K562 (cell line): ENCODE measurements at regions not wholly inside any gene's neighbourhood (a gene's known extent, or its start where the extent isn't known, plus 50 kb on each side); places are given as distances from the start of the nearest gene placed in this dataset.
A peak's percentile ranks its signal among the peaks of the same experiment; 100 is the strongest.

Experiments
- ATAC-seq: fragments of 200-7000 bp; cut with Tn5 transposase; 3 replicates; pipeline ENCODE4 v1.9.1; 2020; ENCODE audit warnings: moderate library complexity
- BruUV-seq: library from RNA; stranded (reverse); fragments of 400-500 nt; replicated peaks from 2 replicates; lab custom pipeline; 2021; lab: Mats Ljungman, UMichigan
- CTCF ChIA-PET: fragments of 300-600 bp; formaldehyde crosslinking; extraction: SDS; loops from one replicate; lab custom pipeline; 2021; ENCODE audit warnings: low intra/inter-chr PET ratio; lab: Yijun Ruan, JAX
- POLR2A ChIA-PET: fragments of 300-600, 350-650 bp; sonication (Branson Sonifier 250); formaldehyde crosslinking; extraction: SDS; loops from one replicate; lab custom pipeline; 2021; ENCODE audit warnings: antibody characterized with exemption, inconsistent platforms; lab: Yijun Ruan, JAX
- DNase-seq, 4 experiments: peaks; one replicate each; pipeline versions ENCODE4 v3.0.0 to v3.0.0-alpha.2; 2011 to 2018; ENCODE audit warnings: low spot score in 3 of 4, mixed read lengths in 3 of 4; ENCODE audit errors: extremely low read depth in 1 of 4
- FAIRE-seq: peaks from 2 replicates; lab custom pipeline; 2011; peaks lifted over from hg19 to GRCh38; lab: Jason Lieb, UNC
- H2AFZ ChIP-seq: 2 replicates; pipeline ENCODE4 v1.6.0; 2011; ENCODE audit warnings: low read depth, low read length, control low read depth, inconsistent platforms
- H3K27ac ChIP-seq: fragments of 200-600 bp; 3 replicates; pipeline ENCODE4 v1.8.0; 2011; ENCODE audit warnings: low read depth, mild to moderate bottlenecking, control low read depth, inconsistent platforms, low read length, moderate library complexity, mixed read lengths; ENCODE audit errors: extremely low read depth
- H3K27me3 ChIP-seq, 2 experiments: fragments of 300-600 bp in 1 of 2; 2 replicates in 1 of 2; 3 replicates in 1 of 2; pipeline versions ENCODE4 v1.6.0 to v1.8.0; 2011; ENCODE audit warnings: inconsistent platforms in 2 of 2, low read length in 2 of 2, mild to moderate bottlenecking in 1 of 2, mixed read lengths in 1 of 2, moderate library complexity in 1 of 2; ENCODE audit not compliant: control insufficient read depth in 2 of 2, insufficient read depth in 2 of 2
- H3K36me3 ChIP-seq: fragments of 300-600 bp; 3 replicates; pipeline ENCODE4 v1.8.0; 2011; ENCODE audit warnings: mild to moderate bottlenecking, low read length, inconsistent platforms; ENCODE audit not compliant: control insufficient read depth, insufficient read depth
- H3K4me1 ChIP-seq, 2 experiments: fragments of 200-600 bp in 1 of 2; replicated peaks in 1 of 2; 2 replicates in 1 of 2; 3 replicates in 1 of 2; pipeline versions ENCODE4 v1.5.1 to v1.8.0; 2011; ENCODE audit warnings: inconsistent platforms in 2 of 2, low read length in 2 of 2, mild to moderate bottlenecking in 1 of 2, mixed read lengths in 1 of 2, moderate library complexity in 1 of 2; ENCODE audit not compliant: control insufficient read depth in 2 of 2, insufficient read depth in 2 of 2
- H3K4me2 ChIP-seq: 2 replicates; pipeline ENCODE4 v1.6.1; 2011; ENCODE audit warnings: low read length, control low read depth, inconsistent platforms, mixed read lengths; ENCODE audit not compliant: insufficient read depth
- H3K4me3 ChIP-seq: fragments of 200-600 bp; sonication (generic), shearing (Covaris generic); 2 replicates; pipeline ENCODE4 v1.5.1; 2016; ENCODE audit warnings: control low read depth, inconsistent platforms
- H3K79me2 ChIP-seq: fragments of 200-600 bp; 3 replicates; pipeline ENCODE4 v1.8.0; 2011; ENCODE audit warnings: low read length, inconsistent platforms; ENCODE audit not compliant: control insufficient read depth, insufficient read depth
- H3K9ac ChIP-seq, 2 experiments: 2 replicates each; pipeline versions ENCODE4 v1.6.0 to v1.6.1; 2011; ENCODE audit warnings: low read depth in 2 of 2, low read length in 2 of 2, control low read depth in 1 of 2, inconsistent platforms in 1 of 2, mild to moderate bottlenecking in 1 of 2, mixed read lengths in 1 of 2; ENCODE audit not compliant: insufficient read depth in 1 of 2
- H3K9me1 ChIP-seq: one replicate; pipeline ENCODE4 v1.6.0; 2011; ENCODE audit warnings: inconsistent platforms, mild to moderate bottlenecking, low read length, moderate library complexity; ENCODE audit not compliant: control insufficient read depth, insufficient read depth
- H3K9me3 ChIP-seq: replicated peaks from 2 replicates; pipeline ENCODE4 v1.5.1; 2011; ENCODE audit warnings: low read depth, low read length, inconsistent platforms; ENCODE audit not compliant: control insufficient read depth, insufficient read depth
- H4K20me1 ChIP-seq: replicated peaks from 2 replicates; pipeline ENCODE4 v1.6.1; 2011; ENCODE audit warnings: low read length, inconsistent platforms, mixed read lengths; ENCODE audit not compliant: control insufficient read depth, insufficient read depth
- CEBPB ChIP-seq: fragments of 450-650 bp; IDR thresholded peaks from 2 replicates; pipeline ENCODE4 v1.6.1; 2016; ENCODE audit warnings: missing genetic modification characterization, missing compliant biosample characterization
- CEBPG ChIP-seq, 3 experiments: fragments of 200-800 bp in 1 of 3; sonication (Bioruptor generic) in 1 of 3; sonication (generic) in 1 of 3; formaldehyde crosslinking in 1 of 3; IDR thresholded peaks in 2 of 3; conservative IDR thresholded peaks in 1 of 3; 2 replicates each; pipeline versions ENCODE4 v1.6.1 to v1.8.0; 2016 to 2022; ENCODE audit warnings: missing compliant biosample characterization in 2 of 3, missing genetic modification characterization in 2 of 3, mild to moderate bottlenecking in 1 of 3, missing genetic modification reagents in 1 of 3
- CHCHD3 ChIP-seq: fragments of 250-450 bp; sonication (Bioruptor Pico); IDR thresholded peaks from 2 replicates; pipeline ENCODE4 v2.1.2; 2022; ENCODE audit warnings: mild to moderate bottlenecking
- CXXC5 ChIP-seq: fragments of 250-450 bp; sonication (Bioruptor Pico); IDR thresholded peaks from 2 replicates; pipeline ENCODE4 v1.8.0; 2022; ENCODE audit warnings: inconsistent platforms, mild to moderate bottlenecking, moderate library complexity
- TRIM24 ChIP-seq, 2 experiments: fragments of 450-650 bp; IDR thresholded peaks; 2 replicates each; pipeline ENCODE4 v1.6.1; 2016
- ZNF175 ChIP-seq: fragments of 200-800 bp; sonication (Bioruptor generic); IDR thresholded peaks from 2 replicates; pipeline ENCODE4 v1.6.1; 2016; ENCODE audit warnings: low read depth, mild to moderate bottlenecking, missing genetic modification characterization, missing compliant biosample characterization
- WGBS: fragments of 100-300 bp; shearing (Covaris generic); methylation state at CpG from one replicate; pipeline ENCODE4 v1.1.6; 2016; ENCODE audit warnings: low coverage, mixed read lengths; ENCODE audit not compliant: insufficient coverage; ENCODE audit errors: missing lambda C conversion rate; 5-methylcytosine and 5-hydroxymethylcytosine counted together
- in situ Hi-C: fragments of 300-500 bp; cut with MboI; formaldehyde crosslinking; loops from 4 replicates; pipeline ENCODE4 v1.15.0; 2018; ENCODE audit warnings: inconsistent platforms, mixed read lengths
- intact Hi-C: fragments of 100-400 bp; cut with micrococcal nuclease; formaldehyde crosslinking; loops from 2 replicates; pipeline ENCODE4 v1.14.2; 2022
- TF ChIP-seq, protein P1 (sequence below), 2 experiments: fragments of 450-650 bp; formaldehyde crosslinking in 1 of 2; IDR thresholded peaks; 2 replicates each; pipeline versions ENCODE4 v1.4.0 to v1.6.1; 2014 to 2020; ENCODE audit warnings: mild to moderate bottlenecking in 2 of 2, borderline replicate concordance in 1 of 2, low read depth in 1 of 2
- TF ChIP-seq, protein P2 (sequence below): fragments of 450-650 bp; formaldehyde crosslinking; IDR thresholded peaks from 2 replicates; pipeline ENCODE4 v1.4.0; 2022; ENCODE audit warnings: mild to moderate bottlenecking, moderate library complexity
- TF ChIP-seq, protein P3 (sequence below), 2 experiments: fragments of 450-650 bp in 1 of 2; sonication (generic) in 1 of 2; formaldehyde crosslinking in 1 of 2; IDR thresholded peaks in 1 of 2; conservative IDR thresholded peaks in 1 of 2; 2 replicates each; pipeline versions ENCODE4 v1.6.1 to v1.8.1; 2016 to 2023; ENCODE audit warnings: mild to moderate bottlenecking in 2 of 2, moderate library complexity in 2 of 2, inconsistent platforms in 1 of 2, missing genetic modification reagents in 1 of 2

DNA sequence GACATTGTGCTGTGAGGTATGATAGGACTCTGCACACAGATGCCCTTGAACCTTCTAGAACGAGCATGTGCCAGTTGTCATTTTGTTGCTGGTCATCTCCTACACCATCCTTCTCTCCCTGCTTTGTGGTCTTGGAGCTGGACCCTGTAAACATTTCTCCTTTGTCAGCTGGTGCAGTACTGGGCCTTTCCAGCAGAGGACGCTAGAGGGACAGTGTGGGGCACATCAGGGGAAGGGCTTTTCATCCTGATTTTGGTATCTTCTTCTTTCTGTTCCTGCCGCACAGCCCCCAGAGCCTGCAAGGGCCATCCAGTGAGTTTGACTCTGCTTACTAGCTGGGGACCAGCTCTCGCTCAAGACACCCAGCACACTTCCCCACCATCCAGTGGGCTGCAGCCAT, 484.6 kb downstream of the AACS start (continued):
- TF ChIP-seq, protein P1, sequence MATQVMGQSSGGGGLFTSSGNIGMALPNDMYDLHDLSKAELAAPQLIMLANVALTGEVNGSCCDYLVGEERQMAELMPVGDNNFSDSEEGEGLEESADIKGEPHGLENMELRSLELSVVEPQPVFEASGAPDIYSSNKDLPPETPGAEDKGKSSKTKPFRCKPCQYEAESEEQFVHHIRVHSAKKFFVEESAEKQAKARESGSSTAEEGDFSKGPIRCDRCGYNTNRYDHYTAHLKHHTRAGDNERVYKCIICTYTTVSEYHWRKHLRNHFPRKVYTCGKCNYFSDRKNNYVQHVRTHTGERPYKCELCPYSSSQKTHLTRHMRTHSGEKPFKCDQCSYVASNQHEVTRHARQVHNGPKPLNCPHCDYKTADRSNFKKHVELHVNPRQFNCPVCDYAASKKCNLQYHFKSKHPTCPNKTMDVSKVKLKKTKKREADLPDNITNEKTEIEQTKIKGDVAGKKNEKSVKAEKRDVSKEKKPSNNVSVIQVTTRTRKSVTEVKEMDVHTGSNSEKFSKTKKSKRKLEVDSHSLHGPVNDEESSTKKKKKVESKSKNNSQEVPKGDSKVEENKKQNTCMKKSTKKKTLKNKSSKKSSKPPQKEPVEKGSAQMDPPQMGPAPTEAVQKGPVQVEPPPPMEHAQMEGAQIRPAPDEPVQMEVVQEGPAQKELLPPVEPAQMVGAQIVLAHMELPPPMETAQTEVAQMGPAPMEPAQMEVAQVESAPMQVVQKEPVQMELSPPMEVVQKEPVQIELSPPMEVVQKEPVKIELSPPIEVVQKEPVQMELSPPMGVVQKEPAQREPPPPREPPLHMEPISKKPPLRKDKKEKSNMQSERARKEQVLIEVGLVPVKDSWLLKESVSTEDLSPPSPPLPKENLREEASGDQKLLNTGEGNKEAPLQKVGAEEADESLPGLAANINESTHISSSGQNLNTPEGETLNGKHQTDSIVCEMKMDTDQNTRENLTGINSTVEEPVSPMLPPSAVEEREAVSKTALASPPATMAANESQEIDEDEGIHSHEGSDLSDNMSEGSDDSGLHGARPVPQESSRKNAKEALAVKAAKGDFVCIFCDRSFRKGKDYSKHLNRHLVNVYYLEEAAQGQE (IDR thresholded peaks at IDR 0.05; ENCODE audit: borderline replicate concordance), result peak; percentile 8; the same call in 1 of the 2 replicates
- TF ChIP-seq, protein P1 (CRISPR knock-in tag; IDR thresholded peaks at IDR 0.05; ENCODE audit: low read depth), result no peak

DNA sequence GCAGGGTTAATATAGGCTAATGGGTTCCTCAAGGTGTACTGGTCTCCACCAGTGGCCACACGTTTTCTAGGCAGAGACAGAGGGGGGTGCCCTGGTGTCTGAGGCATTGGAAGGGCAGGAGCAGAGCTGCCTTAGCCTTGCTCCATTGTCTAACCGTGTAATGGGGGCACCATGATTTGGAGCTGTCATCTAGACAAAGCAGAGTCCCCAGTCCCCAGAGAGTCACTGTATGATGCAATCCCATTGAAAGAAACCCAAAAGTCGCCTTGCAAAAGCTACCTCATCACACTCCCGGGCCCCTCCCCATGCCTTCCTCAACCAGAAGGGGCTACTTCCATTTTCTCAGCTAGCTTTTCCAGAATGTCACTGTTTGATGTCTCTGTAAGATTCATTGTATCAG, 487.1 kb downstream of the AACS start:
- Histone ChIP-seq H3K27ac (no peak overlapping the region; the same call in 2 of the 3 replicates), H2AFZ (no peak overlapping the region), H3K4me3 (no peak overlapping the region), H4K20me1 (no peaks in the 10 kb centered on the region), H3K36me3 (no peaks in the 10 kb centered on the region), H3K79me2 (no peaks in the 10 kb centered on the region), H3K4me1 (no peaks in the 10 kb centered on the region), H3K9me1 (no peaks in the 10 kb centered on the region), H3K9ac (no peak overlapping the region), H3K4me2 (no peak overlapping the region), H3K27me3 (no peaks in the 10 kb centered on the region), H3K9me3 (no peaks in the 10 kb centered on the region)
- FAIRE-seq, result no peak
- WGBS, result 0% methylated on average over 4 of the region's 4 CpGs
- intact Hi-C loops (no loop called here), in situ Hi-C loops (no loop called here)
- POLR2A ChIA-PET, result interaction anchor here (0.6 kb wide), 1 partner anchor 1168 kb away, joined by 4 read pairs; no protein-coding TSS in a partner anchor
- DNase-seq, result no peak
- CTCF ChIA-PET, result no interaction called here
- ATAC-seq, result peak; percentile 75
- BruUV-seq, result no TSS peak
- TF ChIP-seq ZNF175 (CRISPR knock-in tag), result peak; percentile 63; the same call in 1 of the 2 replicates
- no peak for TF ChIP-seq CHCHD3 (CRISPR knock-in tag)
- TF ChIP-seq TRIM24 (IDR thresholded peaks at IDR 0.05), result peak in 1 of 2 experiments; percentile 42; a peak in 1 of 4 replicates
- TF ChIP-seq, protein P2, sequence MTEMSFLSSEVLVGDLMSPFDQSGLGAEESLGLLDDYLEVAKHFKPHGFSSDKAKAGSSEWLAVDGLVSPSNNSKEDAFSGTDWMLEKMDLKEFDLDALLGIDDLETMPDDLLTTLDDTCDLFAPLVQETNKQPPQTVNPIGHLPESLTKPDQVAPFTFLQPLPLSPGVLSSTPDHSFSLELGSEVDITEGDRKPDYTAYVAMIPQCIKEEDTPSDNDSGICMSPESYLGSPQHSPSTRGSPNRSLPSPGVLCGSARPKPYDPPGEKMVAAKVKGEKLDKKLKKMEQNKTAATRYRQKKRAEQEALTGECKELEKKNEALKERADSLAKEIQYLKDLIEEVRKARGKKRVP (CRISPR knock-in tag), result peak; percentile 94
- TF ChIP-seq, protein P3, sequence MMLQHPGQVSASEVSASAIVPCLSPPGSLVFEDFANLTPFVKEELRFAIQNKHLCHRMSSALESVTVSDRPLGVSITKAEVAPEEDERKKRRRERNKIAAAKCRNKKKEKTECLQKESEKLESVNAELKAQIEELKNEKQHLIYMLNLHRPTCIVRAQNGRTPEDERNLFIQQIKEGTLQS (IDR thresholded peaks at IDR 0.05), result peak; percentile 80
- TF ChIP-seq, protein P3 (CRISPR knock-in tag; conservative IDR thresholded peaks at IDR 0.05), result no peak
- peak; percentile 32; the same call in 1 of the 2 replicates for TF ChIP-seq CEBPG (CRISPR knock-in tag; IDR thresholded peaks at IDR 0.05)
- peak; percentile 87 to 90 for TF ChIP-seq CEBPG (tag; conservative IDR thresholded peaks at IDR 0.05 in 1 of 2, IDR thresholded peaks at IDR 0.05 in 1 of 2)
- TF ChIP-seq CEBPB (tag), result peak; percentile 45; the same call in 1 of the 2 replicates
- no peak for TF ChIP-seq CXXC5 (CRISPR knock-in tag)
